ENCODE measurements at regions not wholly inside any gene's neighbourhood (a gene's known extent, or its start where the extent isn't known, plus 50 kb on each side); places are given as distances from the start of the nearest gene placed in this dataset.

GRCh38 chr5:173767574-173768266 is 120.4 kb upstream of the CPEB4 start:
- TF ChIP-seq REST (IDR thresholded peaks at IDR 0.05; ENCODE audit: insufficient read depth in 1 of 2, low read depth in 2 of 2, low read length in 1 of 2) (no peak), CTCF (IDR thresholded peaks at IDR 0.05) (no peak), POLR2AphosphoS5 (IDR thresholded peaks at IDR 0.05; ENCODE audit: low read depth, low read length) (no peak), TCF7L2 (IDR thresholded peaks at IDR 0.05; ENCODE audit: low read depth, low read length) (no peak)
